AG10803 (cell line): ENCODE measurements at regions not wholly inside any gene's neighbourhood (a gene's known extent, or its start where the extent isn't known, plus 50 kb on each side); places are given as distances from the start of the nearest gene placed in this dataset.

Source experiments
- DNase-seq: peaks from one replicate; pipeline ENCODE4 v3.0.0; 2010; ENCODE audit warnings: low read depth
- H3K4me3 ChIP-seq: 2 replicates; pipeline ENCODE4 v1.5.1; 2011; ENCODE audit warnings: mild to moderate bottlenecking, low read length, control low read depth
- TF ChIP-seq, protein P1 (sequence below): conservative IDR thresholded peaks from 2 replicates; pipeline ENCODE4 v1.5.1; 2011; ENCODE audit warnings: mild to moderate bottlenecking, low read length, control low read depth, inconsistent platforms

DNA sequence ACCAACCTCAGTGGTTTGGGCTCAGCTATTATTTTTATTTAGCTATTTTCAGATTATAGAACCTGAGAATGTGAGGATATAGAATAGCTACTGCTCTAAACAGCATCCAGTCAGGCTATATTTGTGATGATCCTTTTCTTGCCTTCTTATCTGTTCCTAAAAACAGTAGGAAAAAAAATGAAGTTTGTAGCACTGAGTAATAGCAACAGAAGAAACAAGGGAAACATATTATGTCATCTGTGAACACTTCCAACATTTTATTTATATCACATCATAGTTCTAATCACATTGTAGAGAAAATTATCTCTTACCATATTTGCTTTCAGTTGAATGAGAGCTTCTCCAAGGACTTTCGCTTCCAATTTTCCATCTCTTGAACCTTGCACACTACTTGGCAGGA lies 229.6 kb upstream of the PTPRZ1 start:
- no peak for DNase-seq
- H3K4me3 ChIP-seq, result no peak overlapping the region
- TF ChIP-seq, protein P1, sequence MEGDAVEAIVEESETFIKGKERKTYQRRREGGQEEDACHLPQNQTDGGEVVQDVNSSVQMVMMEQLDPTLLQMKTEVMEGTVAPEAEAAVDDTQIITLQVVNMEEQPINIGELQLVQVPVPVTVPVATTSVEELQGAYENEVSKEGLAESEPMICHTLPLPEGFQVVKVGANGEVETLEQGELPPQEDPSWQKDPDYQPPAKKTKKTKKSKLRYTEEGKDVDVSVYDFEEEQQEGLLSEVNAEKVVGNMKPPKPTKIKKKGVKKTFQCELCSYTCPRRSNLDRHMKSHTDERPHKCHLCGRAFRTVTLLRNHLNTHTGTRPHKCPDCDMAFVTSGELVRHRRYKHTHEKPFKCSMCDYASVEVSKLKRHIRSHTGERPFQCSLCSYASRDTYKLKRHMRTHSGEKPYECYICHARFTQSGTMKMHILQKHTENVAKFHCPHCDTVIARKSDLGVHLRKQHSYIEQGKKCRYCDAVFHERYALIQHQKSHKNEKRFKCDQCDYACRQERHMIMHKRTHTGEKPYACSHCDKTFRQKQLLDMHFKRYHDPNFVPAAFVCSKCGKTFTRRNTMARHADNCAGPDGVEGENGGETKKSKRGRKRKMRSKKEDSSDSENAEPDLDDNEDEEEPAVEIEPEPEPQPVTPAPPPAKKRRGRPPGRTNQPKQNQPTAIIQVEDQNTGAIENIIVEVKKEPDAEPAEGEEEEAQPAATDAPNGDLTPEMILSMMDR, result no peak

DNA sequence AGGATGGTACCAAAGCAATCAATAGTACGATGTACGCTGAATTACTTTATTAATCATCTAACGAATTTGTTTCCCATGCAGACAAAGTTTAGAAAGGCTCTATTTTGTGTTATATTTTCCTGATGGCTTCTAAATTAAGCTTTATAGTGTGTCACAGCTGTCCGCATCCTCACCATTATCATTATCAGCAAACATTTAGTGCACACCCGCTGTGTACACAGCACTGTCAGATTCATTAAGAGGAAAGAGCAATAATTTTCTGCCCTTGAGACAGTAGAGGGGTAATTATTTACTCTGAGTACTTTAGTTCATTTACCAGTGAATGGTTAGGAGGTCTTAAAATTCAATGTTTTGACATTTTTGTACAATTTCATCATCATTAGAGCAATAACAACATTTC lies 233.3 kb upstream of the PTPRZ1 start:
- no peak overlapping the region for H3K4me3 ChIP-seq
- no peak for DNase-seq
- TF ChIP-seq, protein P1, result no peak

DNA sequence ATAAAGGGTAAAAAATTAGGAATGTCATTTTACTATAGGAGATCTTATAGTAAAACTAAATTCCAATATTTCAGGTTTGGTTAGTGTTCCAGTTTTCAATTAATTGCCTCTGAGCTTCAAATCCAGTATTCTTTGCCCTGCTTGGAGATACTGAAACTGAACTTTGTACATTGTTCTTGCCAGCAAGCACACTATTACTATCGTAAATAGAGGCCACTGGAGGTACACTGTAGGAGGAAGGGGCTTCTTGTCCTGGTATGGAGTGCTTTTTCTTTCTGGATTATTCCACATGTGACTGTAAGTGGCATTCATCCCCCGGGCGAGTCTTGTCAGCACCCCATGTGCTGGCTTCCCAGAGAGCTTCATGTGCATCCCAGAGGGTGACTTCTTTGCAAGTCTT lies 234.7 kb upstream of the PTPRZ1 start:
- TF ChIP-seq, protein P1, result no peak
- DNase-seq, result no peak
- no peak overlapping the region for H3K4me3 ChIP-seq

DNA sequence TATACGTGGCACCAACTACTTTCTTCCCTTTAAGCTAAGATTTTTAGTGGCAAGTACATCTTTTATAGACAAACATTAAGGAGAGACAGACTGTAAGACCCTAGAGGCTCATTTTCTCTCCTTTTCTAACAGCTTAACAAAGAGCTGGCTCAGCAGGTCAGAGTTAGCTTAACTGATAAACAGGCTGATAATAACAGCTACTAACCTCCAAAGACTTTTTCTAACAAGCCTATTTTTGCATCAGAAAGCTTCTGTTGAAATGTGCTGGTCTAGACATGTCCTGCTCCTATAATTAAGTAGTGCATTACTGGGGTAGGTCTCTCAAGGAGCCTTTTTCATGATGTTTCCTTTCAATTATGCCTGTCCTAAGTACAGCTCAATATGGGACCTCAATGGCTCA lies 238.2 kb upstream of the FAM3C start:
- no peak for DNase-seq
- H3K4me3 ChIP-seq, result no peak overlapping the region
- TF ChIP-seq, protein P1, result no peak

DNA sequence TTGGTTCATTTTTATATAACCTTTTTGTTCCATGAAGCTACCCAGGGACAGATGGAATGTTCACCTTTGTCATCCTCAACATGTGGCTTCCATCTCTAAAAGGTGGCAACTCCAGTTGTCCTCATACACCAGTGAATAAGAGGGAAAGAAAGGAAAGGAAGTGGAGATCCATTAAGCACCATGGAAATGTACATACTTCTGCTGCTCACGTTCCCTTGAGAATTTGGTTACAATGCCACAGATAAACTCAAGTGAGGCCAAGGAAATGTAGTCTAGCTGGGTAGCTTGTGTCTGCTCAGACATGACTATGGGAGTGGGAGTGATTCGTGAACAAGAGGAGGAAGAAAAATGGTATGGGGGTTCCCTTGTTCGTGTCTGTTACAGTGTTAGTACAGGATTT lies 237.1 kb upstream of the FAM3C start:
- TF ChIP-seq, protein P1, result no peak
- H3K4me3 ChIP-seq, result no peak overlapping the region
- no peak for DNase-seq

DNA sequence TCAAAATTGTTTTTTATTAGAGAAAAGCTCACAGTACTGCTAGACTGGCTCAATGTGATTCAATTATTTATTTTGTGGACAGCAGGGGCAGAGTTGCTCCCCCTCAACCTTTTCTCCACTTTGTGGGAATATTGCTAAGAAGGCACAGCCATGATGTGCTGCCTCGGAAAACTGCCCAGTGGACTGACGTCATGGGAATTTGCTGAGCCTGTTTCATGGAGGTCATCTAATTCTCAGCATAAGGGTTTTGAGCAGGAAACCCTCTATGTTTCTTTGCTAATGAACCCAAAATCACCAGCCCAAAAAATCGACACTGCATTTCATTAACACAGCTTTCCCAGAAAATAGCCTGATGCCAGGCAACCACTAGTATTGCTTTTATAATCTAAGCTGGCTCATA lies 228.8 kb upstream of the FAM3C start:
- H3K4me3 ChIP-seq, result no peak overlapping the region
- no peak for DNase-seq
- TF ChIP-seq, protein P1, result no peak

DNA sequence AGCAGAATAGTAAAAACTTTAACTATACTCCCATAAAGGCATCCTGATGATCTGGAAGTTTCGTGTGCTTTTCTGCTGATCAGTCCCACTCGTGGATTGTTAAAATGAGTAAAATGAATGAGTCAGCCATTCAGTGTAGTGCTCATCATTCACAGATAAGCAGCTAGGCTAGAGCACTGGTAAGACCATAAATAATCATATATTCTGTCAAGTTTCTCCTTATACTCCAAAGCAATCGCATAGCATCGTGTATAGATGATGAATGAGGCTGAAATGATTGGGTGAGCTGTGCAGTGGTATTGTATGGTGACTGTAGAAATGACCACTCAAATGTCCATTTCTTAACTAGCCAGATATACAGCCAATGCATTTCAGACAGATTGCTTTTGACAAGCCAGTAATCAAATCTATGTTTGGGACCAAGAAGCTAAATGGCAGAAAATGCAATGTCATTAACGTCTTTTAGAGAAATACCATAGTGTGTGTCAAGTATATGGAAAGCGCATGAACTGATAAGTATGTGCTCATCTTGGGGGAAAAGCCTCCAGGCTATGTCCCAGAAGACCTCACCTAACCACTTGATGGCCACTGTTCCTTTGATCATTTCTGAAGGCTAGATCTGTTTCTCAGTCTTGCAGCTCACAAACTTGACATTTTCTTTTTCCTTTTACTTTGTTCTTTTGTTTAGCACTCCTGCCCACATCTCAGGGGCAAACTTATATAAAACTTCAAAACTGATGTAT lies 227.2 kb upstream of the FAM3C start:
- TF ChIP-seq, protein P1, result no peak
- DNase-seq, result no peak
- no peak overlapping the region for H3K4me3 ChIP-seq
